ENCODE measurements at regions not wholly inside any gene's neighbourhood (a gene's known extent, or its start where the extent isn't known, plus 50 kb on each side); places are given as distances from the start of the nearest gene placed in this dataset.

DNA sequence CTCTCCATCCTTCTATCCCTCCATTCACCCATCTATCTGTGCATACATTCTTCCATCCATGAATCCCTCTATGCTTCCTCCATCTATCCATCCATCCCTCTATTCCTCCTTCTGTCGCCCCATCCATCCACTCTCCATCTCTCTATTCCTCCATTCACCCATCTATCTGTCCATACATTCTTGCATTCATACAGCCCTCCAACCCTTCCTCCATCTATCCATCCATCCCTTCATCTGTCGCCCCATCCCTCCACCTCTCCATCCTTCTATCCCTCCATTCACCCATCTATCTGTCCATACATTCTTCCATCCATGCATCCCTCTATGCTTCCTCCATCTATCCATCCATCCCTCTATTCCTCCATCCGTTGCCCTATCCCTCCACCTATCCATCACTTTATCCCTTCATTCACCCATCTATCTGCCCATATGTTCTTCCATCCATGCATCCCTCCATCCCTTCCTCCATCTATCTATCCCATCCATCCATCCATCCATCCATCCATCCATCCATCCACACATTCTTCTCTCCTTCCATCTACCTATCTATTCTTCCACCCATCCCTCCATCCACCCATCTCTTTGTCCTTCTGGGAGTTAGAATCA is 272.5 kb upstream of the TNRC6C start:
- TF ChIP-seq REST (IDR thresholded peaks at IDR 0.05; ENCODE audit: insufficient read depth in 1 of 2, low read depth in 2 of 2, low read length in 2 of 2) (no peak), FOXP2 (optimal IDR thresholded peaks at IDR 0.05; ENCODE audit: borderline replicate concordance, extremely low read depth, extremely low read length, insufficient read depth) (no peak), POLR2AphosphoS5 (IDR thresholded peaks at IDR 0.05; ENCODE audit: low read depth, low read length) (no peak), TAF1 (IDR thresholded peaks at IDR 0.05; ENCODE audit: borderline replicate concordance, insufficient read depth, low read length) (no peak), SIN3A (IDR thresholded peaks at IDR 0.05; ENCODE audit: borderline replicate concordance, insufficient read depth, low read length) (no peak)

- TF ChIP-seq TAF1 (IDR thresholded peaks at IDR 0.05; ENCODE audit: borderline replicate concordance, insufficient read depth, low read length) (no peak), FOXP2 (optimal IDR thresholded peaks at IDR 0.05; ENCODE audit: borderline replicate concordance, extremely low read depth, extremely low read length, insufficient read depth) (no peak), POLR2AphosphoS5 (IDR thresholded peaks at IDR 0.05; ENCODE audit: low read depth, low read length) (no peak), REST (IDR thresholded peaks at IDR 0.05; ENCODE audit: insufficient read depth in 1 of 2, low read depth in 2 of 2, low read length in 2 of 2) (no peak), SIN3A (IDR thresholded peaks at IDR 0.05; ENCODE audit: borderline replicate concordance, insufficient read depth, low read length) (no peak)
These were observed 271.6 kb upstream of the TNRC6C start for GRCh38 chr17:77686903-77687302.

DNA sequence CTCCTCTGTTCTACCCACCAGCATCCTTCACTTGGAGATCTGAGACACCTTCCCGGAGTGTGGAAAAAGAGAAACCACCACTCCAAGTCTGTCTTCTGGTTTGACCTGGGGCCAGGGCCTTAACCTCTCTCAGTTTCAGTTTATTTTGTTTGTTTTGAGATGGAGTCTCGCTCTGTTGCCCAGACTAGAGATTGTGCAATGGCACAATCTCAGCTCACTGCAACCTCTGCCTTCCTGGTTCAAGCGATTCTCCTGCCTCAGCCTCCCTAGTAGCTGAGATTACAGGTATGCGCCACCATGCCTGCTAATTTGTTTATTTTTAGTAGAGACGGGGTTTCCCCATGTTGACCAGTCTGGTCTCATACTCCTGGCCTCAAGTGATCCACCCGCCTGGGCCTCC is 271.1 kb upstream of the TNRC6C start:
- no peak for TF ChIP-seq SIN3A (IDR thresholded peaks at IDR 0.05; ENCODE audit: borderline replicate concordance, insufficient read depth, low read length)
- no peak for TF ChIP-seq POLR2AphosphoS5 (IDR thresholded peaks at IDR 0.05; ENCODE audit: low read depth, low read length)
- no peak for TF ChIP-seq REST (IDR thresholded peaks at IDR 0.05; ENCODE audit: insufficient read depth in 1 of 2, low read depth in 2 of 2, low read length in 2 of 2)
- TF ChIP-seq TAF1 (IDR thresholded peaks at IDR 0.05; ENCODE audit: borderline replicate concordance, insufficient read depth, low read length) = no peak
- no peak for TF ChIP-seq FOXP2 (optimal IDR thresholded peaks at IDR 0.05; ENCODE audit: borderline replicate concordance, extremely low read depth, extremely low read length, insufficient read depth)

GRCh38 chr17:77687921-77688320 is 270.6 kb upstream of the TNRC6C start:
- TF ChIP-seq TAF1 (IDR thresholded peaks at IDR 0.05; ENCODE audit: borderline replicate concordance, insufficient read depth, low read length) = no peak
- TF ChIP-seq SIN3A (IDR thresholded peaks at IDR 0.05; ENCODE audit: borderline replicate concordance, insufficient read depth, low read length) = no peak
- no peak for TF ChIP-seq FOXP2 (optimal IDR thresholded peaks at IDR 0.05; ENCODE audit: borderline replicate concordance, extremely low read depth, extremely low read length, insufficient read depth)
- no peak for TF ChIP-seq REST (IDR thresholded peaks at IDR 0.05; ENCODE audit: insufficient read depth in 1 of 2, low read depth in 2 of 2, low read length in 2 of 2)
- TF ChIP-seq POLR2AphosphoS5 (IDR thresholded peaks at IDR 0.05; ENCODE audit: low read depth, low read length) = no peak

Measured in PFSK-1 (cell line).